Tibial nerve (tissue), 4 donors: ENCODE measurements at regions not wholly inside any gene's neighbourhood (a gene's known extent, or its start where the extent isn't known, plus 50 kb on each side); places are given as distances from the start of the nearest gene placed in this dataset.

ENCODE experiments used
- DNase-seq, 2 donors: peaks; one replicate each; pipeline ENCODE4 v3.0.0-alpha.2; 2019; ENCODE audit warnings: low spot score in 2 of 2
- H3K27ac ChIP-seq, 4 donors: fragments of 200-600 bp; sonication (generic) in 3 of 4; one replicate each; pipeline ENCODE4 v1.5.1; 2017 to 2019; ENCODE audit warnings: mild to moderate bottlenecking in 1 of 4
- H3K27me3 ChIP-seq, 2 donors: fragments of 200-600 bp; sonication (generic) in 1 of 2; one replicate each; pipeline versions ENCODE4 v1.5.1 to v1.6.0; 2017 to 2019
- H3K36me3 ChIP-seq, 3 donors: fragments of 200-600 bp; sonication (generic); one replicate each; pipeline ENCODE4 v1.5.1; 2018 to 2019
- H3K4me1 ChIP-seq, 4 donors: fragments of 200-600 bp; sonication (generic) in 3 of 4; one replicate each; pipeline ENCODE4 v1.5.1; 2017 to 2019
- H3K4me3 ChIP-seq, 4 donors: fragments of 200-600 bp; sonication (generic) in 3 of 4; one replicate each; pipeline ENCODE4 v1.5.1; 2017 to 2019; ENCODE audit warnings: mild to moderate bottlenecking in 1 of 4, moderate library complexity in 1 of 4
- H3K9me3 ChIP-seq, 4 donors: fragments of 200-600 bp; sonication (generic) in 3 of 4; one replicate each; pipeline ENCODE4 v1.5.1; 2017 to 2019
- CTCF ChIP-seq, 5 experiments: fragments of 200-600 bp in 3 of 5; fragments of 450-650 bp in 2 of 5; sonication (generic) in 3 of 5; IDR thresholded peaks; one replicate each; pipeline ENCODE4 v1.5.1; 2016 to 2019; ENCODE audit warnings: antibody characterized with exemption in 5 of 5, mild to moderate bottlenecking in 3 of 5, moderate library complexity in 2 of 5
- EP300 ChIP-seq, 2 donors: sonication (generic); formaldehyde crosslinking; IDR thresholded peaks; one replicate each; pipeline ENCODE4 v1.6.1; 2017; ENCODE audit warnings: antibody characterized with exemption in 2 of 2, mild to moderate bottlenecking in 1 of 2
- POLR2A ChIP-seq, 2 donors: fragments of 450-650 bp; IDR thresholded peaks; one replicate each; pipeline ENCODE4 v1.6.1; 2017; ENCODE audit warnings: antibody characterized with exemption in 2 of 2, mild to moderate bottlenecking in 2 of 2, moderate library complexity in 2 of 2
- WGBS, 2 donors: methylation state at CpG; one replicate each; pipeline ENCODE4 v1.1.5; 2018; 5-methylcytosine and 5-hydroxymethylcytosine counted together

- TF ChIP-seq CTCF (IDR thresholded peaks at IDR 0.05): no peak
- TF ChIP-seq POLR2A (IDR thresholded peaks at IDR 0.05): no peak
- TF ChIP-seq EP300 (IDR thresholded peaks at IDR 0.05): no peak
- H3K27ac ChIP-seq: no peak overlapping the region
- peaks cover 0 to 1% (median 0%) of the 10 kb centered on the region in 4 donors for H3K4me1 ChIP-seq
- H3K9me3 ChIP-seq: no peaks in the 10 kb centered on the region
- H3K27me3 ChIP-seq: no peaks in the 10 kb centered on the region
- no peaks in the 10 kb centered on the region for H3K36me3 ChIP-seq
- H3K4me3 ChIP-seq: no peak overlapping the region
- no peak for DNase-seq
- WGBS, 2 donors: 56 to 69% methylated on average over 1 of the region's 1 CpG
Observed at GRCh38 chr13:90752070-90752469, 595.4 kb upstream of the MIR17HG start.

DNA sequence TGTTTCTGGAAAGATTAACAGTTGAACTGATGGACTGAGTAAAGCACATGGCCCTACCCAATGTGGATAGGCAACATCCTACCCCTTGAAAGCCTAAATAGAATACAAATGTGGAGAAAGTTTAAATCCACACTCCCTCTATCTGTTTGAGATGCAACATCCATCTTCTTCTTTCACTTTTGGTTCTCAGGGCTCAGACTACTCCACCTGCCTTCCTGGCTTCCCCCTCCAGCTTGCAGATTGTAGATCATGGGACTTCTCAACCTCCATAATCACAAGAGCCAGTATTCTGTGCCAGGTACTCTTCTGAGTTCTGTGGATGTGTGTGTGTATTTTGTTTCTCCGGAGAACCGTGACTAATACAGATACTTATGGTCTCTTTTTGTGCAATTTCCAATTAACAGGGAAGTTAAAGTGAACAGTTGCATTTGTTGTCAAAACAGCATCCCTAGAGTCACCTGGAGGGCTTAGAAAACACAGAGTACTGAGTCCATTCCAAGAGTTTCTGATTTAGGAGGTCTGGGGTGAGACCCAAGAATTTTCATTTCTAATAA lies 590.3 kb upstream of the MIR17HG start:
- DNase-seq: no peak
- Histone ChIP-seq H3K9me3 (no peaks in the 10 kb centered on the region), H3K4me3 (no peak overlapping the region), H3K36me3 (no peaks in the 10 kb centered on the region), H3K4me1 (peaks cover 0 to 4% (median 0%) of the 10 kb centered on the region in 4 donors), H3K27ac (no peak overlapping the region), H3K27me3 (no peaks in the 10 kb centered on the region)
- TF ChIP-seq POLR2A (IDR thresholded peaks at IDR 0.05) (no peak), CTCF (IDR thresholded peaks at IDR 0.05) (no peak), EP300 (IDR thresholded peaks at IDR 0.05) (no peak)
- 49 to 51% methylated on average over 2 of the region's 2 CpGs for WGBS, 2 donors

DNA sequence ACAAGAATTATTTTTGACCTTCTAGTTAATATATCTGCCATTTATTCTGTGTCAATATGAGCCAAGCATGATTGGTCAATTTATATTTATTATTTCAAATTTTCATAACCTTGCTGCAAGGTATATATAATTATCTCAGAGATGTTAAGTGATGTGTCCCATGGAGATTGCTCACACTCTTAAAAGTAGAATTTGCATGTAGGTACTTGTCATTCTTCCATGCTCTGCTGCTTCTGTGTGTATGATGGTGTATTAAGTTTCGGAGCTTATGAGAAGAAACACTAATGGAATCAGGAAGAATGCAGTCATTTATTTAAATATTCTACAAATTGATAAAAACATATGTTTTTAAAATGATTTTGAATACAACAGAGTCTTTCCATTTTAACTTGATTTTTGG lies 586.8 kb upstream of the MIR17HG start:
- H3K36me3 ChIP-seq: no peaks in the 10 kb centered on the region
- H3K9me3 ChIP-seq: no peaks in the 10 kb centered on the region
- WGBS, 2 donors: 89 to 90% methylated on average over 1 of the region's 1 CpG
- no peak overlapping the region for H3K27ac ChIP-seq
- DNase-seq: no peak
- H3K4me1 ChIP-seq: peaks cover 0 to 4% (median 0%) of the 10 kb centered on the region in 4 donors
- no peak overlapping the region for H3K4me3 ChIP-seq
- TF ChIP-seq EP300 (IDR thresholded peaks at IDR 0.05): no peak
- no peak for TF ChIP-seq POLR2A (IDR thresholded peaks at IDR 0.05)
- no peak for TF ChIP-seq CTCF (IDR thresholded peaks at IDR 0.05)
- no peaks in the 10 kb centered on the region for H3K27me3 ChIP-seq

- WGBS, 2 donors: 47 to 58% methylated on average over 2 of the region's 2 CpGs
- TF ChIP-seq EP300 (IDR thresholded peaks at IDR 0.05) (no peak), POLR2A (IDR thresholded peaks at IDR 0.05) (no peak)
Observed at GRCh38 chr13:90763476-90764150, 583.9 kb upstream of the MIR17HG start.

GRCh38 chr13:90766386-90766902 lies 581.0 kb upstream of the MIR17HG start:
- no peak for DNase-seq
- TF ChIP-seq EP300 (IDR thresholded peaks at IDR 0.05) (no peak), CTCF (IDR thresholded peaks at IDR 0.05) (no peak), POLR2A (IDR thresholded peaks at IDR 0.05) (no peak)
- Histone ChIP-seq H3K9me3 (no peaks in the 10 kb centered on the region), H3K36me3 (no peaks in the 10 kb centered on the region), H3K4me1 (no peaks in the 10 kb centered on the region), H3K4me3 (no peak overlapping the region), H3K27ac (no peak overlapping the region), H3K27me3 (no peaks in the 10 kb centered on the region)
- 90 to 93% methylated on average over 1 of the region's 1 CpG for WGBS, 2 donors

More at GRCh38 chr13:90763476-90764150, 583.9 kb upstream of the MIR17HG start:
- Histone ChIP-seq H3K4me3 (no peak overlapping the region), H3K27me3 (no peaks in the 10 kb centered on the region), H3K27ac (no peak overlapping the region), H3K9me3 (no peaks in the 10 kb centered on the region), H3K36me3 (no peaks in the 10 kb centered on the region), H3K4me1 (no peaks in the 10 kb centered on the region)
- no peak for DNase-seq
